GM18867 (cell line): ENCODE measurements at regions not wholly inside any gene's neighbourhood (a gene's known extent, or its start where the extent isn't known, plus 50 kb on each side); places are given as distances from the start of the nearest gene placed in this dataset.

Source experiments
- ATAC-seq: cut with Tn5 transposase; IDR thresholded peaks from one replicate; pipeline ENCODE4 v1.9.1; 2021; ENCODE audit warnings: mild to moderate bottlenecking, moderate library complexity; ENCODE audit not compliant: unreplicated experiment

GRCh38 chr3:144361002-144361401 lies 389.4 kb downstream of the DIPK2A start:
- no peak for ATAC-seq

GRCh38 chr3:144362126-144362525 lies 390.5 kb downstream of the DIPK2A start:
- no peak for ATAC-seq

- ATAC-seq = no peak
Measured at GRCh38 chr3:144363856-144364255, 392.2 kb downstream of the DIPK2A start.

- ATAC-seq = no peak
Measured at GRCh38 chr3:144364737-144365136, 393.1 kb downstream of the DIPK2A start.

DNA sequence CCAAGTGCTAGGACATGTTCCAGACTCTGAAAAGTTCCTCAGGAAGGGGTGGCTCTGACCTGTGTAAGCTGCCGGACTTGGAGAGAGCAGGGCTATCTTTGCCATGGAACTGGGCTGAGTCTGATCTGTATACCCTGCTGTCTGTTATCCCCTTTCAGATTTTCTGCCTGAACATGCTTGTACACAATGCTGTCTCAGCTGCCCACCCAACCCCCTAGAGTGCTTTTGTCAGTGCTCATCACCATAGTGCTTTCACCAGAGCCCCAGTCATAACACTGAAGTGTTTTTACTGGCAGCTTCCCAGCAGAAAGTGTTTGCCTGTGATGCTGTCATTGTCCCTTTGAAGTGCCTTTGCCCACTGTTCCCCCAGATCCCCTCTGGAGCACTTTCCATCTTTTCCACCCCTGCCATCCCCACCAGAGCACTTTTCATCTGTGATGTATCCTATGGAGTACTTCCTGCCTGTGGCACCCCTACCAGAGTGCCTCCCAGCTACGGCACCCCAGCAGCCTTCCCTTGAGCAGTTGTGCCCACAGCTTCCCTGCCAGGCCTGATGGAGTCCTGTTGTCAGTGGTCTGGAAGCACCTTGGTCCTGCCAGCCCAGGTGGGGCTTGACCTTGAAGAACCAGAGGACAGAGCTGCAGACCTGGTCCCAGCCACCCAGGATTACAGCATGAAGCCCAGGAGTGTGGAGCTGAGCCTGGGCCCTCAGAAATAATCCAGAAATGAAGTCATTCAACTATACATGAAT lies 397.7 kb downstream of the DIPK2A start:
- ATAC-seq = no peak

DNA sequence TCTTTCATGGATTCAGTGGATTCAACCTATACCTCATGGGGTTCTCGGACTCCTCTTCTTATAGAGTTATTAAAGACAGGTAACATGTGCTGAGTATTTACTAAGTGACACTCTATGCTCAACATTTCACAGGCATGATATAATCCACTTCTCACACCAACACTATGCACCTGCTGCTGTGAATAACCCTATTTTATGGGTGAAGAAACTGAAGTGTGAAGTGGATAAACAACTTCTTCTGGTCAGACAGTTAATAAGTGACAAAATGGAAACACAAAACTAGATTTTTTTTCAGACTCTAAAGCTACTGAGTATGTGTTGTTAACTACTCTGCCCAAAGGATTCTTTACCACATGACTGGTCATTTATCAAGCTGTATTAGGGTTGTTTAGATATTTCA lies 403.5 kb downstream of the DIPK2A start:
- ATAC-seq = peak; percentile 49

- ATAC-seq = no peak
Measured at GRCh38 chr3:144380849-144381248, 409.2 kb downstream of the DIPK2A start.

DNA sequence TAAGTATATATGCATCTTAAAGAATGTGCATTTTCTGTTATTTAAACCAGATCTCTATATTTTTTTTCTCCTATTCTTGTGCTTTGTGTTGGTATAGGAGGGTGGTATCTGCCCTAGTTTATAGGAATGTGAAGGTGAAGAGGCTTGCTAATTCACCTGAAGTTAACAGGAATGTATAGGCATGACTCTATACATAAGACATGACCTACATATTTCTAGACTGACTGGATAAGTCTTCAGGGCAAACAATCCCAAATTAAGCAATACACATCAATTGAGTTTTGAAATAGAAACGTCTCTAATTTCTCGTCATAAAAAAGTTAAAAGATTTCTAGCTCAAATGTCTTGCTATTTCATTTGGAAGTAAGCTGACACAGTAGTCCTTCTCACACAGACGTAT lies 410.0 kb downstream of the DIPK2A start:
- ATAC-seq = no peak

GRCh38 chr3:144384241-144384979 lies 412.8 kb downstream of the DIPK2A start:
- ATAC-seq = no peak

GRCh38 chr3:144390786-144391185 lies 419.2 kb downstream of the DIPK2A start:
- ATAC-seq = no peak

- ATAC-seq = no peak
Measured at GRCh38 chr3:144391236-144391635, 419.6 kb downstream of the DIPK2A start.

DNA sequence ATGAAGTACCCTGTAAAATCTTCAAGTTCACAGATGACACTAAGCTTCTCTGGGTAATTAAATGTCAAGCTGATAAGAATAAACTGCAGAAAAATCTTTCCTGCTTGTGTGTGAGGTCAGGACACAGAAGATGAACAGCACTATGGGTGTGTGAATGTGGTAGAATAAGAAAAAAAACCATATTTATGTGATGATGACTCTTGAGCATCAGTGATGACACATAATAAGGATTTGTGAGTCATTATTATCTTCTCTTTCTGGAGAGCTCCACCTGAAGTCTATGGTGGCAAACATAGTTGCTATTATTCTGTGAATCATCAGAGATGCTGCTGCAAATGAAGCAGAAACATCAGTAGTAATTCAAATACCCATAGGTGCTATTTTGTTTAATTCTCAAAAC lies 422.4 kb downstream of the DIPK2A start:
- ATAC-seq = no peak

GRCh38 chr3:144402430-144402829 lies 430.8 kb downstream of the DIPK2A start:
- ATAC-seq = no peak

DNA sequence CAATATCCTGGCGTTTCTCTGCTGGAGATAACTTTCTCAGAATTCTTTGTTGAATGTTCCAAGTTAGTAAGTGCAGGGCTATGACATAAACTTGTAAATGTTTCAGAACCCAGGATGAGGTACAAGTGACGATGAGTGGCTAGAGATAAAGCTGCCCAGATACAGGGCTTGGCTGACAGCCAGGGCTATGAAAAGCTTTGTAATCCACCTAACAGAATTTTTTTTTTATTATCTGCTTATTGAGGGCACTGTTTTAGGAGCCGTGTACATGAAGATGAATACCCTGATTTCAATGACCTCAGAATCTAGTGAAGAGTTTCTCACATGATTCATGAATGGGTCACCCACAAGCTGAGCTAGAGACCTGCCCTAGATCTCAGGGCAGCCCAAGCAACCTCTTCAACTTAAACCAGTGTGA lies 431.4 kb downstream of the DIPK2A start:
- no peak for ATAC-seq

- ATAC-seq = no peak
Measured at GRCh38 chr3:144407335-144407734, 435.7 kb downstream of the DIPK2A start.

GRCh38 chr3:144409319-144409718 lies 437.7 kb downstream of the DIPK2A start:
- no peak for ATAC-seq

DNA sequence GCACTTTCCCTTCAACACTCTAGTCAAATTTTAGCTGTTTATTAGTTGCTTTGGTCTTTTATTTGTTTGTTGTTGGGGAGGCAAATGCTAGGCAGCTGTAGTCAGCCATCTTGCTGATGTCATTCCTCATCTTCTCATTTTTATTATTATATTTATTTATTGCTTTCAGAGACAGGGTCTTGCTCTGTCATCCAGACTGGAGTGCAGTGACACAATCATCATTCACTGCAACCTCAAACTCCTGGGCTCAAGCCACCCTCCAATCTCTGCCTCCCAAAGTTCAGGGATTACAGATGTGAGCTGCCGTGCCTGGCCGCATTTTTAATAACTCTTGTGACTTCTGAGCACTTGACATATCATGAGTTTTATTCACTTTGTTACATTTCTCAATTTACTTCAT lies 441.4 kb downstream of the DIPK2A start:
- no peak for ATAC-seq

DNA sequence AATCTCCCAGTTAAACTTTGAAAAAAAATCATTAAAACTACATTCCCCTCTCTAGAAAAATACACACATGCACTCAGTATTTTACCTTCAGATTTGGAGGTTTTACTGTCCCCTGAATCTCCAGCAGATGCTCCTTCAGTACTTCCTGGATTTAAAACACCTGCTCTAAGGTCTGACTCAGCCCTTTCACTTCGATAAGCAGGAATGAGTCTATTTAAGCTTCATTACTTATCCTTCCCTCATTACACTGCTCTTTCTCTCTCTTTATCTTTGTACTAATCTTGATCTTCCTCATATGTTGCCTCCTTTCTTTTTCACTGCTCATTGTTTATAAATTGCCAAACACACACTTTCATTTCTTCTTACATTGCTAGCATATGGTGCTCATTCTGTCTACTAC lies 443.9 kb downstream of the DIPK2A start:
- ATAC-seq = peak; percentile 49

DNA sequence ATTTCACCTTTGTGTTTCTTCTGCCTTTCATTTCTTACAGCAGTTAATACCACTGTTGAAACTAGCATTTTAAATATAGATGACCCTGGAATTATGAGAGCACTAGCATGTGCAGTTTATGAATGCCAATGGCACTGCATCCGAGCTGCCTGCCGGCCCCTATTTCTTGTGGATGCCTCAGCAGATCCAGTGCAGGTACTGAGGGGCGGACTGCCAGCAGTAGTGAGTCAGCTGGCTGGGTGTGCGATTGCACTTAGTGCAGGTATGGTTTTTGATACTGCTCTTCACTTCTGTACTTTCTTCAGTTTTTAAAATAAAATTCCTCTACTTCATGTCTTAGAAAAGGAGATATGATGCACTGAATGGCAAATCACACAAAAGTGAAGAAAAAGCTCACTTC lies 453.0 kb downstream of the DIPK2A start:
- no peak for ATAC-seq

DNA sequence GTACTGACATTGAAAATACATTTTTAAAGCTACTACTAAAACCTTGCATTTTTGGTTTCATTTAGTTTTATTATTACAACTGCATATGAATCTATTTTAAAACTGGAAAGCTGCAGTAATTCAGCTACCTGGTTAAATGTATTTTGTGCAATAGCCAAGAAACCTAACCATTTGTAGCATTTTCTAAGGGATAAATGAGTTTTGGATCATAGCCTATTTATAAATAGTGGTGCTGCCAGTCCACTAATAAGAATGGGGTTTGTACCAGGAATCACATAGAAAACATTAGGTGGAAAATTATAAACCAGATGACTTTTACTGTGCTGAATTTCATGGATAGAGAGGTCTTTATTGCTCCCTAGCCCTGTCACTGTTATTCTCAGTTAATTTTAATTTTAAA lies 454.7 kb downstream of the DIPK2A start:
- ATAC-seq = no peak

- ATAC-seq = no peak
Measured at GRCh38 chr3:144426967-144427366, 455.3 kb downstream of the DIPK2A start.

DNA sequence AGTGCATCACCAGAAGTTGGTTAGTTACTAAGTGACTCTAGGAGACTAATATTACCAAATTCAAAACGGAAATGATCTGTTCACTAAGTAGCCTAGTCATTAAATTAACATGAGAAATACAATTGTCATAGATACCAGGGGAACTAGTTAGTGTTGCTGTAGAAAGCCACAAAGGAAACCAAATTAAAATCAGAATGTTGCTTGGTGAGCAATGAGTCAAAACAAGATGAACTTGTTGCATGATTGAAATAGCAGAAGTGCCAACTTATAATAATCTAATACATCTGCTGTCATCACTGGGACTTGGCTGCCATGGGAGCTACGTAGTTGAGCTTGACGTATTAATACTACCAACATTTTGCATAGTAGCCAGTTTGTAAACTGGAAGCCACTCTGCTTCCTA lies 458.1 kb downstream of the DIPK2A start:
- ATAC-seq = peak; percentile 83
